ENCODE measurements at regions not wholly inside any gene's neighbourhood (a gene's known extent, or its start where the extent isn't known, plus 50 kb on each side); places are given as distances from the start of the nearest gene placed in this dataset.

- TF ChIP-seq POLR2AphosphoS5 (IDR thresholded peaks at IDR 0.05; ENCODE audit: borderline replicate concordance, low read depth, low read length) (no peak), EZH2 (IDR thresholded peaks at IDR 0.05) (no peak)
These were observed 1287.2 kb downstream of the NSUN3 start for GRCh38 chr3:95350049-95350448.

All from SK-N-MC (cell line).